C4-2B (cell line): ENCODE measurements at regions not wholly inside any gene's neighbourhood (a gene's known extent, or its start where the extent isn't known, plus 50 kb on each side); places are given as distances from the start of the nearest gene placed in this dataset.

ENCODE experiments used
- H3K27ac ChIP-seq: fragments of 450-650 bp; 2 replicates; pipeline ENCODE4 v1.5.1; 2017
- ZFX ChIP-seq: fragments of 450-650 bp; IDR thresholded peaks from 2 replicates; pipeline ENCODE4 v1.6.1; 2017
- TF ChIP-seq, protein P1 (sequence below): fragments of 450-650 bp; conservative IDR thresholded peaks from 2 replicates; pipeline ENCODE4 v1.5.1; 2017; ENCODE audit warnings: mild to moderate bottlenecking

DNA sequence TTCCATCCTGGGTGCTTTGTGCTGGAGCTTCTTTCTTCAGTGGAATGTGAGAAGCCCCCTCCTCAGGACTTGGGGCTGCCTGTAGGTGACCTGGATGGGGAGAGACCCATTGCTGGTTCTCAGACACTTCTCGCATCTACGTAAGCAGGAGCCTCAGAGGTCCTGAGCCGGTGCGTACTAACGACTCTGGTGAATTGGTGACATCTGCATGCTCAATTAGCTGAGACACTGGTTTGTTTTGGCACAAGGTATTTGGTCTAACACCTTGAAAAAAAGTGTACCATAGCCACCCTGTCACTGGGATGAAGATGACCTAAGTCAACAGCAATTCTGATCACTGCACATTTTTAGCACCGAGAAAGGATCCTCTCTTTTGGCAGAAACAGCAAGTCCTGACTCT is 57.7 kb downstream of the LRRC30 start:
- H3K27ac ChIP-seq: no peak overlapping the region
- TF ChIP-seq ZFX: no peak
- TF ChIP-seq, protein P1, sequence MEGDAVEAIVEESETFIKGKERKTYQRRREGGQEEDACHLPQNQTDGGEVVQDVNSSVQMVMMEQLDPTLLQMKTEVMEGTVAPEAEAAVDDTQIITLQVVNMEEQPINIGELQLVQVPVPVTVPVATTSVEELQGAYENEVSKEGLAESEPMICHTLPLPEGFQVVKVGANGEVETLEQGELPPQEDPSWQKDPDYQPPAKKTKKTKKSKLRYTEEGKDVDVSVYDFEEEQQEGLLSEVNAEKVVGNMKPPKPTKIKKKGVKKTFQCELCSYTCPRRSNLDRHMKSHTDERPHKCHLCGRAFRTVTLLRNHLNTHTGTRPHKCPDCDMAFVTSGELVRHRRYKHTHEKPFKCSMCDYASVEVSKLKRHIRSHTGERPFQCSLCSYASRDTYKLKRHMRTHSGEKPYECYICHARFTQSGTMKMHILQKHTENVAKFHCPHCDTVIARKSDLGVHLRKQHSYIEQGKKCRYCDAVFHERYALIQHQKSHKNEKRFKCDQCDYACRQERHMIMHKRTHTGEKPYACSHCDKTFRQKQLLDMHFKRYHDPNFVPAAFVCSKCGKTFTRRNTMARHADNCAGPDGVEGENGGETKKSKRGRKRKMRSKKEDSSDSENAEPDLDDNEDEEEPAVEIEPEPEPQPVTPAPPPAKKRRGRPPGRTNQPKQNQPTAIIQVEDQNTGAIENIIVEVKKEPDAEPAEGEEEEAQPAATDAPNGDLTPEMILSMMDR: no peak

DNA sequence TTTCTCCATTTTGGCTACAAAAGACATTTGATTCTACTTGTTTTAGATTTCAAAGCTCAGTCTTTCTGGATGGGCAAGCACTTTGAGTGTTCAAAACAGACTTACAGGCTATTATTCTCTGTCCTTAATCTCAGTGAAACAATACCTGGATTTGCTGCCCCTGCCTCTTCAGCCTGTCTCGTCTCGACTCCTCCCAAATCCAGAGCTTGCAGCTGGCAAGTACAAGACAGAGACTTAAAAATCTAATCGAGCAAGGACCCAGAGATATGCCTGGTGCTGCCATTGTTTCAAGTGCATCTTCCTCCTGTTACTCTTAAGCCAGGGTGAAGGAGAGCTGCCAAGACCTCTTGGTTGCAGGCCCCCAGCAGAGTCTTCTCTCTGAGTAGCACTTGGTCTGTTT is 59.2 kb downstream of the LRRC30 start:
- TF ChIP-seq, protein P1: no peak
- no peak for TF ChIP-seq ZFX
- H3K27ac ChIP-seq: no peak overlapping the region

DNA sequence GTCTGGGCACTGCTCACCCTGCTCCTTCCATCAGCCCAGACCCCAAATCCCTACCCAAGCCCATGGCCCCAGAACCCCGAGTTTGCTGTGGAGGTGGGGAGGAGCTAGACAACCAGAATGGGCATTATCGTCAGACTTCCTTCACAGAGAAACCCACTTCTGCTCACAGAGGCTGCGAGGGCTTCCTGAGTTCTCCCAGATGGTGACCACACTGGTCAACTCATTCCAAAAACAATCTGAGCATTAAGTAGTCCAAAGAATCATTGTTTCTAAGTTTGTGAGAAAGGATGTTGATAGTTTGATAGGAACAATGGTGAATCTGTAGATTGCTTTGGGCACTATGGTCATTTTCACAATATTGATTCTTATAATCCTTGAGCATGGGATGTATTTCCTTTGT is 60.2 kb downstream of the LRRC30 start:
- no peak for TF ChIP-seq ZFX
- TF ChIP-seq, protein P1: no peak
- no peak overlapping the region for H3K27ac ChIP-seq

DNA sequence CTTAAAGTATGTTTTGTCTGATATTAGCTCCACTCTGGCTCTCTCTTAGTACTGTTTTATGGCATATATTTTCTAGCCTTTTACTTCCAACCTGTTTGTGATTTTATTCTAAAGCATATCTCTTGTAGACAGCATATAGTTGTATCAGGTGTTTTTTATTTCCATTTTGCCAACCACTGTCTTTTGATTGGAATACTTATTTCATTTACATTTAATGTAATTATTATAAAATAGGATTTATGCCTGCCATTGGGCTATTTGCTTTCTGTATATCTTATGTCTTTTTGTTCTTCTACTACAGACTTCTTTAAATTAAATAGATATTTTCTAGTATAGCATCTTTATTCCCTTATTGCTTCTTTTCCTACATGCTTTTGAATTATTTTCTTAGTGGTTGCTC is 67.3 kb downstream of the LRRC30 start:
- H3K27ac ChIP-seq: no peak overlapping the region
- TF ChIP-seq ZFX: no peak
- TF ChIP-seq, protein P1: no peak

DNA sequence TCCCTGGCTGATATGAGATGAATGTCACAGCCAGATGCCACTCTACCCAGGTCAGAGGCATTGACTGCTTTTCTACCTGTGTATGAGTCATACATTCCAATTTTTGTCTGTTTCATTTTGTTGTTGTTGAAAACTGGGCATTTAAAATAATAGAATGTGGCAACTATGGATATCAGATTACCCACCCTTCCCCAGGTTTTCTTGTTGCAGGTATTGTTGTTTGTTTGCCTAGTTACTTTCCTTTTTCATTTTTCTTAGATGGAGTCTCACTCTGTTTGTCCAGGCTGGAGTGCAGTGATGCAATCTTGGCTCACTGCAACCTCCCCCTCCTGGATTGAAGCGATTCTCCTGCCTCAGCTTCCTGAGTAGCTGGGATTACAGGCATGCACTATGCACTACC is 70.2 kb downstream of the LRRC30 start:
- TF ChIP-seq, protein P1: no peak
- no peak for TF ChIP-seq ZFX
- H3K27ac ChIP-seq: no peak overlapping the region

DNA sequence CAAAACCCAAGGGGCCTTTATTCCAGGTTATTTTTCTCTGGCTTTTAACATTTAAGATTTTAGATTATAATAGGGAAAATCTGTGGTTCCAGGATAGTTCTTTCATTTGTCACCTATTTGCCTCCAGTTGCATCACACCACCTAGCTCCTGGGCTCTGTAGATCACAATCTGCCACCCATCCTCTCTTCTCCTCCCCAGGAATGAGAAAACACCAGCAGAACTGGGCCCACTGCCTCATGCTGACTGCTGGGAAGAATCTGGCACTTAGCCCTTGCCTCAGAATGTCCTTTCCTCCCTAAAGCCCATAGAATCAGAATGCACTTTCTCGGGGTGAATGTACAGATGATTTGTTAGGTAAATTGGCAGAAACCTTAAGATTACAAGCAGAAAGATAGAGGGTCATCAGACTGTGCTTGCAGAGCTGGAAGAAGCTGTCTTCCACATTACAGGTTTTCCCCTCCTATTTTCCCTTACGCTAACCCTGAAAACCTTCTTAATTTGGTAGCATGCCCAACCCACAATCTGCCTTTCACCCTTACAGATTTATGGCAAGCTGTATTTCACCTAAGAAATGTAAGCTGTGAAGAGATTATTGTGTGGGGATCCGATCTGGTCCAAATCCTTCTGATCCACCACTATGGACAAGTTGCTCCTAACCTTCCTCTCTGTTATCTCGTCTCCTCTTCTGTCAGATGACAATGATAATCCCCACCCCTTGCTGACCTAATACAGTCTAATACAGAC is 72.6 kb downstream of the LRRC30 start:
- H3K27ac ChIP-seq: no peak overlapping the region
- no peak for TF ChIP-seq ZFX
- TF ChIP-seq, protein P1: no peak

DNA sequence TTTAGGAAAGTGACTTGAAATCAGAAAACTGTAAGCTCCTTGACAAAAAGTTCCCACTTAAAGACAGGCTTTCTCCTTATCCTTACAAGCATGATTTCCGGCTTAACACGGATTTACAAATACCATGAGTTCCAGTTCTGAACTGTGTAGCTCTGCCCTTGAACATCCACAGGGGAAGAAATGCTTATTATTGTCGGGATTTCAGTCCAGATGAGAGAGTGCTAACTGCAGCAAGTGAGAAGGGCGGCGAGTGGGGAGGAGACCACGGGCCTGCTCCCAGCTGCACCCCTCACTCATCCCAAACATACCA is 73.1 kb downstream of the LRRC30 start:
- TF ChIP-seq, protein P1: no peak
- no peak for TF ChIP-seq ZFX
- no peak overlapping the region for H3K27ac ChIP-seq
